GM18502 (cell line): ENCODE measurements at regions not wholly inside any gene's neighbourhood (a gene's known extent, or its start where the extent isn't known, plus 50 kb on each side); places are given as distances from the start of the nearest gene placed in this dataset.
"Not testable (repeated sequence)": the region's sequence is repeated elsewhere in the genome, so short reads cannot be mapped to it uniquely, and the experiment has no call there.

Experiments
- ATAC-seq: cut with Tn5 transposase; IDR thresholded peaks from one replicate; pipeline ENCODE4 v1.9.1; 2021; ENCODE audit warnings: mild to moderate bottlenecking; ENCODE audit not compliant: unreplicated experiment, poor library complexity

DNA sequence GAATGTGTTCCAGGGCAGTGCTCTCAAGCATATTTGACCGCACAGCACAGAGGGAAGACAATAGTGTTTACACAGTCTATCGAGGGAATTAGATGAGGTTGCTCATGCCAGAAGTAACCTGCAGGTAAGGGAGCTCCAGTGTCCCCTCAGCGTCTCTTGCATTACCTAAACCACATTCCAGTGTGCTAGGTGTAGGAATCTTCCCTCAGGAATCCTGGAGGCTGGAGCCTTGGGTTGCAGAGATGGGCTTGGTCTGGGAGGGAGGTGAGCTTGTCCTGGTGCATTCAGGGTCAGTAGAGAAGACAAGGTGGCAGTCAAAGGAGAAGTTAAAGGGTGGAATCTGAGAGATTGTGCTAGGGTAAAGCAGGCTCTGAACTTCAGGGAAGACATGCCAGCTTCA is 56.3 kb downstream of the SOX14 start:
- no peak for ATAC-seq

DNA sequence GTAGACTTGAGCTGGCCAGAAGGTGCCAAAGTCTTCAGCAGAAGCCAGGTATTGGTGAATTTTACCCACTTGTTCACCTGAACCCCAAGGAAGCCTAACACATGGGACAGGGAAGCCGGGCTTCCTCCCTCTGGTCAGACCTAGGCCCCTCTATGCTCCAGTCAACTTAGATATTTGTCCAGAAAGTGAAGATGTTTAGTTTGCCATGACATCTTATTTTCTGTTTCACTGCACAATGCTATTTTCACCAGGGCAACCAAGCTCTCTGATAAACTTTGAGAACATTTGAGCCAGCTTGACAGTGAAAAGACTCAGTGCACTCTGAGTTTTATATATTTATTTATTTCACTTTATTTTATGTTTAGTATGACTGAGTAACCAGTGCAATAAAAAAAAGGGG is 71.0 kb downstream of the SOX14 start:
- ATAC-seq: no peak

DNA sequence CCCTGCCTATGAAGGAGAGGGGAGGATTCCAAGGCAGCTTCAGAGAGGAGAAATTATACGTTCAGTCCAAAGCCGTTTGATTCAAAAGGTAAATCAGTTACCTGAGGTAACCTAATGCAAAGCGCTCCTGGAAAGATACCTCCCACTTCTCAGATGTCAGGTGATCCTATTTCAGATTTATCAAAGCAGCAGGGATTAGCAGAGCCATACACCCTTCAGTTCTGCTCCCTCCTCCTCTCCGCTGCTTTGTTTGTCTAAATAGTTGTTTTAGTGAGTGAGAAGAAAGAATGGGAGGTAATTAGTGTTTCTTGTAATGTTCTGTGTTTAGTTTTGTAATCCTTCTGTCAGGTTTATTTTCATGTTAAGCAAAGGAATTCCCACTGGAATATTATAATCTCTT is 81.1 kb downstream of the SOX14 start:
- ATAC-seq: no peak

DNA sequence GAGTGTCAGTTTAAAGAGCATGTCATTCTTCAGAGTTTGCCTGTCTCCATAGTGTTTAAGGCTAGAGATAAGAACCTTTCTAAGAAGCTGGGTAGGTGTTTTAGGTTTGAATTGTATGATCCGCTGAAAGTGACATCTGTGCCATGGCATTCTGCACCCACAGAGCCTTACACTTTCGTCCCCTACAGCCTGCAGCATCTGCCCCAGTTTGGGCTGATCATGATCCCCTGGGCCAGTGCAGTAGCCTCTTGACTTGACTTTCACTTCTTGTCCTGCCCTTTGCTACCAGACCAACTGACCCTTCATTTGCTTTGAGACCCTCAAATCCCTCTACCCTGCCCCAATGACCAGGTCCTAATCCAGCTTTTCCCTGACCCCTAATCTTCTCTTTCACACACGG is 81.6 kb downstream of the SOX14 start:
- no peak for ATAC-seq

DNA sequence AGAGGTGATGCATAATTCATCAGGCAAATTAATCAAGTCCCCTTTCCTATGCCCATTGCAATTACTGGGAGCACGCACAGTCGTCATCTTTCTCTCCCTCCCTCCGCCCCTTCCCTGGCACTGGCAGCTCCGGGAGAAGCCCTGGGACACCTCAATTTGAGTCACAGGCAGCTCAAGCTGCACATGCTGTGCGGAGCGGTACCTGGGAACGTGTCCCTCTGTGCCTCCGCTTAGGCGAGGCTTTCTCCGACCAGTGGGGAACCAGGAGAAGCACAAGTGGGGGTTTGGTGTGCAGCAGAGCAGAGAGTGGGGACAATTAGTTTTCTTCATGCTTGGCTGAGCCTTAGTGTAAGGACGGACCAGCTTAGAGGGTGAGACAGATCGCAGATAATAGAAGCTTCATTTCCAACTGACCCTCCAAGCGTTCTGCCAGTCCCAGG is 88.3 kb downstream of the SOX14 start:
- no peak for ATAC-seq

DNA sequence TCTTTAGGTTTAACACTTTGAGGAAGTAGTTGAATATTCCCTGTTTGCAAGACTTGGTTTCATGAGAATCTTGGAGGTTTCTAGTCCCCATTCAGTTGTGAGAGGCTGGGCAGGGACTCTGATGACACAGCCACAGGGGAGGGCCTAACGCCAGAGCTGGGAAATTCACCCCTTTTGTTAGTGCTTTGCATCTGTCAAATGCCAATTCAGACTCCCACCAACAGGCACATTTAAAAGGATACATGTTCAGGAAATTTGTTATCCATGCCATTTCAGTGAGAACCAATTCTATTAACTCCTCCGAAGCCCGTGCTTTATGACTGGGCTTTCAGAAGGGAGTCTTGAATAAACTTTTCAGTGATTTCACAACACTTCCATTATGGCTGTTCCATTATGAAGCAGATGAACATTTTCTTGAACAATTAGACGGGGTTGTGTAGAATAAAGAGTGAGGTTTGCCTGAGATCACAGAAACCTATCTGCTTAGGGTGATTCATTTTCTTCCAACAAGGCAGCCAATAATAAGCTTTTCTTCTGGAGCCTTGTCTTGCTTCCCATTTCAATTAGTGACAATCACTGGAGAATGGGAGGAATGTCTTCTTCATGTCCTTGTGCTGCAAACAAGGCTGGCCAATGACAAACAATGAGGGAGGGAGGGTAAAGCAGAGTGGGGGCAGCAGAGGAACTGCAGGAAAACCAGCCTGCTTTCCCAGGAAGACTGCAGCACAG is 90.6 kb downstream of the SOX14 start:
- ATAC-seq: no peak

DNA sequence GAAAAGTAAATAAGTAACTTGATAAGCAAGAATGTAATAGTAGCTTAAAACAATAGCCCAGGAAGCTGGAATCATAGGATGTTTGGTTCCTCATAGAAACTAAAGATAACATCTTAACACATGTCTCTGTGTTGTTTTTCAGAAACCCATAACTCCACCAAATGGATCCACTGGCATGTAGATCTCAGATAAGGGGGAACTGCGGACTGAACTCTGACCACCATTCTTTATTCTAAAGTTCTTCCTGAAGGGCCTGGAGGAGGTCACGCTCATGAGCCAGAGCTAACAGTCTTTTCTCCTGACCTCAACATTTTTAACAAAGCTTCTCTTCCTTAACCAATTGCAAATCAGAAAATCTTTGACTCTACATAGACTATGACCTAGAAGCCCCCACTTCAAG is 101.9 kb downstream of the SOX14 start:
- no peak for ATAC-seq

DNA sequence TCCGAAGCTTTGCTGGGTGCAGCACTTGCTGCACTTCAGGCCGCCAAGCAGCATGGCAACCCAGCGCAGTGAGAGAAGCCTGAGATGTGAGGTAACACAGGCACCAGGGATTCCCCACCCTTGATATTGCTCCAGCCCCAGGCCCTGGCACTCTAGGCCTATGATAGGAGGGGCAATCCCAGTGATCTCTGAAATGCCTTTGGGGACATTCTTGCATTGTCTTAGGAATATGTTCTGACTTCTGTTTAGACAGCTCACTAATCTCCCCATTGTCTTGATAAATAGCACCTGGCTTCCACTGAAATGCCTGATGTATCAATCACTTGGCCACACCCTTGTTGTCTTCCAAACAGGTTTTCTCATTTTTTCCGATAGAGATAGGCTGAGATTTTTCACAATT is 102.8 kb downstream of the SOX14 start:
- ATAC-seq: no peak

DNA sequence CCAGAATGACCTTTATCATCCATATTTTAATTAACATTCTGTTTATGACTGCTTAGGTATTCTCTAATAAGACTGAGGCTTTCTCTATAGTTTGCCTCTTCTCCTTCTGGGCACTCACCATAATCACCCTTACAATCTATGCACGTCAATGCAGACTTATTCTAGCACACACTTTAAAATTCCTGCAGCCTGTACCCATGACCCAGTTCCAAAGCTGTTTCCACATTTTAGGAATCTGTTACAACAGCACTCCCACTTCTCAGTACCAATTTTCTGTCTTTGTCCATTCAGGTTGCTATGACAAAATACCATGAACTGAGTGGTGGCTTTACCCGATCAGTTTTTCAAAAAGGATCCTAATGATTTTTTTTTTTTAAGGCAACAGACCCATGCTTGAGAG is 103.5 kb downstream of the SOX14 start:
- ATAC-seq: no peak

DNA sequence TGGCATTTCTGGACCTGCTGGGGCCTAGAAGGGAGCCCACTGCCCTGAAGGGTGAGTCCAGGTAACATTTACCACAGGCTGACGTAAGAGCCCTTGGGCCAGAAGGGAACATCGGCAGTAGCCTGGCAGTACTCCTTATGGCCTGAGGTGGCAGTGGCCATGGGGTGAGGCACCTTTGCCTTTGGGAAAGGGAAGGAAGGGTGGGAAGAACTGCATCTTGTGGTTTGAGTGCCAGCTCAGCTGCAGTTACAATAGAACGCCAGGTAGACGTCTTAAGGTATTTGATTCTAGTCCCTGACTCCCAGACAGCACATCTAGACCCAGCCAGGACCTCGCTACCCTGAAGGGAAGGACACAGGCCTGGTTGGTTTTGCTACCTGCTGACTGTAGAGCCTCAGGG is 104.9 kb downstream of the SOX14 start:
- ATAC-seq: no peak

DNA sequence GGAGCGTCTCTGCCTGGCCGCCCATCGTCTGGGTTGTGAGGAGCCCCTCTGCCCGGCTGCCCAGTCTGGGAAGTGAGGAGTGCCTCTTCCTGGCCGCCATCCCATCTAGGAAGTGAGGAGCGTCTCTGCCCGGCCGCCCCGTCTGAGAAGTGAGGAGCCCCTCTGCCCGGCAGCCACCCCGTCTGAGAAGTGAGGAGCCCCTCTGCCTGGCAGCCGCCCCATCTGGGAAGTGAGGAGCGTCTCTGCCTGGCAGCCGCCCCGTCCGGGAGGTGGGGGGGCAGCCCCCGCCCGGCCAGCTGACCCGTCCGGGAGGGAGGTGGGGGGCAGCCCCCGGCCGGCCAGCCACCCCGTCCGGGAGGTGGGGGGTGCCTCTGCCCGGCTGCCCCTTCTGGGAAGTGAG is 108.5 kb downstream of the SOX14 start:
- ATAC-seq: not testable (repeated sequence)

DNA sequence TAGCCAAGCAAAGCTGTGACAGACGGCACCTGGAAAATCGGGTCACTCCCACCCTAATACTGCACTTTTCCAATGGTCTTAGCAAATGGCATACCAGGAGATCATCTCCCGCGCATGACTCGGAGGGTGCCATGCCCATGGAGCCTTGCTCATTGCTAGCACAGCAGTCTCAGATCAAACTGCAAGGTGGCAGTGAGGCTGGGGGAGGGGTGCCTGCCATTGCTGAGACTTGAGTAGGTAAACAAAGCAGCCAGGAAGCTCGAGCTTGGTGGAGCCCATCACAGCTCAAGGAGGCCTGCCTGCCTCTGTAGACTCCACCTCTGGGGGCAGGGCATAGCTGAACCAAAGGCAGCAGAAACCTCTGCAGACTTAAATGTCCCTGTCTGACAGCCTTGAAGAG is 113.1 kb upstream of the CLDN18 start:
- not testable (repeated sequence) for ATAC-seq

DNA sequence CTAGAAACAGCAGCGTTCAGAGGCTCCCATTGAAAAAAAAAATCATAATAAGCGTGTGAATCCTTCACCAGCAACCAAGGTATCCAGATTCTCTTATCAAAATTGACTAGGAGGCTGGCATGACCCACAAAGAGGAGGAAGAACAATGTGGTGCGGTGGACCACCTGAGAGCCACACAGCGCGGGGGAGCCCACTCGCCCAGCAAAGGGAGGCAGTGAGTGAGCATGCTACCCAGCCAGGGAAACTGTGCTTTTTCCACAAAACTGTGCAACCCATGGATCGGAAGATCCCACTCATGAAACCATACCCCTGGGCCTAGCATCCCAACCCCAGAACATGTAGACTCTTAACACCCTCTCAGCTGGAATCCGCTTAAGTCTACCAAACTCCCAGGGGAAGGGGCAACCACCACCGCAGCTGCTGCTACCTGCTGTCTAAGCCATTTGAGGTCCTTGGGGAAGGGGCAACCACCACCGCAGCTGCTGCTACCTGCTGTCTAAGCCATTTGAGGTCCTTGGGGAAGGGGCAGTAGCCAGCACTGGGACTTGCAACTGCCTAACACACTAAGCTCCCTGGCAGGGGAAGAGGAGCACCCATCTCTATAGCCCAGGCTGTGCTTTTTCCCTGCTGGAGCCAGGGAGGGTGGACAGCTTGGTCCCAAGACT is 102.8 kb upstream of the CLDN18 start:
- ATAC-seq: no peak

DNA sequence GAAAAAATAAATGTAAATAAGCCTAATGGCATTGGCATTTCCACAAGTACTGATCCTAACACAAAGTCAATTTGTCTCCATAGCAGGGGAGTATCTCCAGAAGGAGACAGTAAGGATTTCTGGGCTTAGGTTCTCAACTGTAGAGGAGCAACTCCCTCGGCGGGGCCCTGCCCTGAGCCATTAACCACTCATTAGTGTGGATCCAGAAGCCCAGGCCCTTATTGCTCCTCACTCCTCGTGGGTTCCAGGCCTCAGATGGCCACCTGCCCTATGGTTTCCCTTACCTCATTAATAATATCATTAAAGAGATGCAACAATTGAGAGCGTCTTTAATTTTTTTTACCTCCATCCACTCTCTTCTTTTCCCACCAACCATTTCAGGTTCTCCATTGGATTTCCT is 85.3 kb upstream of the CLDN18 start:
- no peak for ATAC-seq

DNA sequence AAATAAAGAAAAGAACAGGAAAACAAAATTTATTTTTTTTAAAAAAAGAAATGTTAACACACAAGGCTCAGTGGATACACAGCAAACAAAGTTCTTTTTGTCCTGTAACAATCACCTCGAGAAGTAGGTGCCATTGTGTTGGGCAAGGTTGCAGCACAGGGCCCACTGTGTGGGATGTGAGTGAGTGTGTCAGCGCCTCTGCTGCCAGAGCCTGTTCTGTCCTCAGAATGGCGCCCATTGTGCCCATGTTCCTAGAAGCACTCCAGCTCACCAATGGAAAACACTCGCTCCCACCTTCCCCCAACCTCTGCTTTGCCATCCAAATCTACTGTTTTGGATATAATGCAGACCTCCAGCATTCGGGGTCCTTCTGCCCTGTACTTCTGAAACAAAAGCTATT is 84.9 kb upstream of the CLDN18 start:
- ATAC-seq: no peak

DNA sequence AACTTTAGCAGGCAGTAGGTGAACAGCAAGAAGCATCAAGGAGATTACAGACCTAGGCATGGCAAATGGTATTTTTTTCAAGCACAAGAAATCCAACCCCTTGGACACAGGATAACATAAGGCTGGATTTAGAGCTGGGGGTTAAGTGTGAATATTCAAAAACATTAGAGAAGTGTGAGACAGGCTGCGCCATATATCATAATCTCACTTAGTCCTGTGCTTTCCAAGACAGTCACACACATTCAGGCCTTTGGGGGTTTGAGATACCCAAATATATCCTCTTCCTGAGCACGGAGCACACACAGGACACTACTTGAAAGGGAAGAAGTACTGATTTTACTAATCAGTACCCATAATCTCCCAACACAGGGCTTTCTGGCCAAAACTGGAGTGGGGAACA is 83.0 kb upstream of the CLDN18 start:
- no peak for ATAC-seq

DNA sequence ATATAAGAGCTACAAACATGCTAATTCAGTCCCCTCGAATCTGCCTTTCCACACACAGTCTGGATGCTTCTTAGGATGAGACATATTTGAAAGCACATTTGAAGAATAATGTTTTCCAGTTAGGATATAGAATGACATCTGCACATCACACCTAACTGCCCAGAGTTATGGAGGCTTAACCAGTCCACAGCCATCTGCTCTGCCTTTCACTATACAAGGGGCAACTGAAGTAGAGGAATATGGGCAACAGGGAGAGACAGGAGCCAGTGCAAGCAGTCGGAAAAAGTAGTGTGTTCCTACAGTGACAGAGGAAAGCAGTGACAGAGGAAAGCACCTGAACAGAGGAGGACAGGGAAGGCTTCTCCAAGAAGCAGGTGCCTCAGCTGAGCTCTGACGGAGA is 79.0 kb upstream of the CLDN18 start:
- ATAC-seq: no peak

DNA sequence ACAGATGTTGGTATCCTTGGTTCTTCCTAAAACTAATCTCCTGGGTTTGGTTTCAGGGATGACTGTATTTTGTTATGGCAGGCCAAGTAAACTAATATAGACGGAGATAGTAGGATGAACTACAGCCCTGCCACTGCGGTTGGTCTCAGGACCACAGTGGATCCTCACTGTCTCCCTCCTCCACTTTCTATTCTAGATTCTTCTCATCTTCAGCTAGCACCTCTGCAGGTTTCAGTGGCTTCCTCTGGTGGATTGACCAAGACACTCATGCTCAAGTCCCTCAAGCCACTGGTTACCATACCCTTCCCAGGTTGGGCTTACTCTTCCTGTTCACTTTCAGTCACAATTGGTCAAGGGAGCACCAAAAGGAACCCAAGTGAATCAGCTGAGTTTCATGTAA is 71.1 kb upstream of the CLDN18 start:
- no peak for ATAC-seq

DNA sequence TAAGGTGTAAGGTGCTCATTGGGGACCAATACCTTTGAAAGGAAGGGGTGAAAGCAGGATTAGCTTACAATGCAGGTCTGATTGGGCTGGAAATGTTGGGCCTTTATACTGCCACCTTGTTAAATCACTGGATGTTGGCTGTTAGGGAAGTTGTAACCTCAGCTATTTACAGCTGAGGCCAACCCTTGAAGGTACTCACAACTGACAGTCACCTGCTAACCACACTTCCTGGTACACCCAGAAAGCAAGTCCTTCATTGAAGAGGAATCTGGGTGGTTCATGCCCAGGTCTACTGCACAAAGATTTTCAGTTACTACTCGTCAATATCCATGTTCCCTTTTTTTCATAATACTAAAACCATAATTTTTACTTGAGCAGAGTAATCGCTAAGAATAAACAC is 65.4 kb upstream of the CLDN18 start:
- ATAC-seq: no peak

DNA sequence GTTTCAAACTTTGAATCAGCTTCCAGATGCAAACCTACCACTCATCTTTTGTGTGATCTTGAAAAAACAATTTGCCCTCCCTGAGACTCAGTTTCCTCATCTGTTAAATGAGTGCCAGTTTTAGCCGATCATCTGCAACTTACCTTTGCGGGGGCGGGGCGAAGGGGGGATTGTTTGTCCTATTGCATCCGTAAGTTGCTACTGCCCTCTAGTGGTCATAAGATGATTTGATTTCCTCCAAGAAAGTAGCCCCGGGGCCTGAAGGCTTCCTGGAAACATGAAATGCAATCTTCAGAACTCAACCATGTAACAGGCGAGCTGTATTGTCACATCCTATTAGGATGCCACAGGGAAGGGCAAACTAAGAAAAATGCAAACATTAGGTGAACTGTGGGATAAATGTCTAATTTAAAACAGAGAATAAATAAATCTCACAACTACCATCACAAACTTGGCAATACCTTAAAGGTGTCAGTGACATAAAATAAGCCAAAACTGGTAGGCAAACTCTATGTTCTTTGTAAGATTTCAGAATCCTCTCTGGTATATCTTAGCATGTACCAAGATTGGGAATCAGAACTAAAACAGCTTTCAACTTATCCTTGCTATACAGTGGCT is 63.5 kb upstream of the CLDN18 start:
- peak; percentile 69 for ATAC-seq

DNA sequence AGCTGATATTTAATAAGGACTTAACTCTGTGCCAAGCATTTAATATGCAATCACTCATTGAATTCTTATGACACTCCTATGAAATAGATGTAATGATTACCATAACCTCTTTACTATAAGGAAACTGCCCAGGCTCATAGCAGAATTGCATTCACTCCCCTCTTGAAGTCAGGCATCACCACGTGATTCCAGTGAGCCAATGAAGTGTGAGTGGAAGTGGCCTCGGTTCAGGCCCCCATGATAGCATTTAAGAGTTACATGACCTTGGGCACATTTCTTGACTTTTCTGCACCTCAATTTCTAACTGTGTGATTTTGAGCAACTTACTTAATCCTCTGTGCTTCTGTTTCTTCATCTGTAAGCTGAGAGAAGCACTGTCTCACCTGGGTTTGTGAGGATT is 62.8 kb upstream of the CLDN18 start:
- no peak for ATAC-seq
